ENCODE measurements at regions not wholly inside any gene's neighbourhood (a gene's known extent, or its start where the extent isn't known, plus 50 kb on each side); places are given as distances from the start of the nearest gene placed in this dataset.
A peak's percentile ranks its signal among the peaks of the same experiment; 100 is the strongest.
"Not testable (repeated sequence)": the region's sequence is repeated elsewhere in the genome, so short reads cannot be mapped to it uniquely, and the experiment has no call there.

- no peak for DNase-seq (ENCODE audit: low spot score)
These were observed 443.4 kb upstream of the CD180 start for GRCh38 chr5:67639976-67640375.

DNA sequence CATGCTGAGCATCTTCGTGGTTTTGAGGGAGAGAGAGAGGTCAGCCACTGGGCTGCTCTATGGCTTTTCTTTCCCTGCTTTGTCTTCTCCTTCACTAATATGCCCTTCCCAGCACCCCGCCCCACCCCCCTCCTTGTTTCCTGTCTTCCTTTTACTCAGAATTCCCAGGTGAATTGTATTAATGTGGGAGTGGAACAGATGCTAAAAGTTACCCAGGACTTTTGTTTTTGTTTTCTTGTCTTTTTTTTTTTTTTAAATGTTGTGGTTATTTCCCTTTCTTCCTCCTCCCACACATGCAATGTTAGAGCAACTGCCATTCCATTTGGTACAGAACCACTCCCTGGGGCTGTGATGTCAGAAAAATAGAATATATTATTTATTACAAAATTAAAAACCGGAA is 442.7 kb upstream of the CD180 start:
- DNase-seq (ENCODE audit: low spot score): no peak

DNA sequence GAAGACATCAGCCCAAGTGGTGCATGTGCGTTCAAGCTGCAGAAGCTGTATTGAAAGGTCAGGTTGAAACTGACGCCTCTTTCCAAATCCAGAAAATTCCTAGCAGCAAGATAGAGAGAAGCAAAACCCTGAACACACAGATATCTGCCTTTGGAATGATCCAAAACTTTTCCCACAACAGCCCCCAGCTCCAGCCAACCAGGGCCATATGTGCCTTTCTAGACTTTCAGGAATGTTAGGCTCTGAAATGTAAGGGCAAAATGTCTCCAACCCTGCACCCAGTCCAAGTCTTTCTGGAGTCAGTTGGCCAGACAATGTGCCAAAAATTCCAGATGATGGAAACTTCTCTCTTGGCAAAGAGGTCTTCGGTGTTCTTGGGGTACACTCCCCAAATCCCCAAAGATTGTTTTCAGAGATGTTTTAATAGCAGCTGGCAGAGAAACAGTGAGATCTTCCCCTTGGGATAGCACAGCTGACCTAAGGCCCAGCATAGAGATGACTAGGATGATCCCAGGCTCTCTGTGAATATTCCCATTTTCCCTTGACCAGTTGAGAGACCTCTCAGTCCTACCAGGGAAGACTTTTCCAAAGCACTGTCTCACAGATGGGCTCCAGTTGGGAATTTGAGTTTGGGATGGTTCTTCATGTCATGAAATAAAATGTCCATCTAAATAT is 440.4 kb upstream of the CD180 start:
- no peak for DNase-seq (ENCODE audit: low spot score)

GRCh38 chr5:67636091-67636490 is 439.5 kb upstream of the CD180 start:
- DNase-seq (ENCODE audit: low spot score): no peak

GRCh38 chr5:67627079-67627478 is 430.5 kb upstream of the CD180 start:
- not testable (repeated sequence) for DNase-seq (ENCODE audit: low spot score)

GRCh38 chr5:67623078-67623477 is 426.5 kb upstream of the CD180 start:
- no peak for DNase-seq (ENCODE audit: low spot score)

- DNase-seq (ENCODE audit: low spot score): no peak
These were observed 424.1 kb upstream of the CD180 start for GRCh38 chr5:67620424-67621397.

DNA sequence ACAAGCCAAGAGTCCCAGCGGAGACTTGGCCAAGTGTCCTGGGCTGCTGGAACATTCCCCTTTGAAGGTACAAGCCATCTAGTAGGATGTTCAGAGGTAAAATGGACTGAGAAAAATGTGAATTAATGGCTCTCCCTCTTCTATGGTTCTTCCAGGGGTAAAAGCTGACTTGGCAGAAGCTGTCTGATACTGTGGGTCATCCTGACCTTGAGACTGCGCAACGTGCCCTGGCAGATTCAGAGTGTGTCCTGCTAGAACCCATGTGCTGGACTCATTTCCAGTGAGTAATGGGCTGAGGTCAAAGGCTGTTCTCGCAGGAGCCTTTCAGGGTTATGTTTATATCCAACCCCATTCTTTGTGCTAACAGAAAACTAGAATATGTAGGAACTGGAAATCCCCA is 423.0 kb upstream of the CD180 start:
- DNase-seq (ENCODE audit: low spot score): no peak

GRCh38 chr5:67619235-67619634 is 422.6 kb upstream of the CD180 start:
- no peak for DNase-seq (ENCODE audit: low spot score)

- no peak for DNase-seq (ENCODE audit: low spot score)
These were observed 420.5 kb upstream of the CD180 start for GRCh38 chr5:67617051-67617450.

DNA sequence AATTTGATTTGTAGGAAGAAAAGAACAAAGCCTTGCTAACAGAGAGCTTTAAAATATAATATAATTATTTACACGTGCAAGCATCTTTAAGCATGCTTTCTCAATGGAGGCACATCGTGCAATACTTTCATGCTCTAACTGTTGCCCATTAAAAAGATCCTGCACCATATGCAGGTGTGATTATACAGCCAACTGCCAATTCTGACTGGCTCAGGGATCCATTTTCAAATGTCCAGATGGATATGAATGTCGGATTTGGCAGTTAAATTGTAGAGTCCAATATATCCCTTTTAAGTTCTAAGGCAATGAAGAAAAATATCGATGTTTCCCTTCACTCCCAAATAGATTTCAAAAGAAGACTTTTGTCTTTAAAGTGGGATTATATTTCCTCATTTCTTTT is 416.4 kb upstream of the CD180 start:
- no peak for DNase-seq (ENCODE audit: low spot score)

- DNase-seq (ENCODE audit: low spot score): no peak
These were observed 413.8 kb upstream of the CD180 start for GRCh38 chr5:67610186-67610912.

GRCh38 chr5:67607958-67608357 is 411.4 kb upstream of the CD180 start:
- no peak for DNase-seq (ENCODE audit: low spot score)

DNA sequence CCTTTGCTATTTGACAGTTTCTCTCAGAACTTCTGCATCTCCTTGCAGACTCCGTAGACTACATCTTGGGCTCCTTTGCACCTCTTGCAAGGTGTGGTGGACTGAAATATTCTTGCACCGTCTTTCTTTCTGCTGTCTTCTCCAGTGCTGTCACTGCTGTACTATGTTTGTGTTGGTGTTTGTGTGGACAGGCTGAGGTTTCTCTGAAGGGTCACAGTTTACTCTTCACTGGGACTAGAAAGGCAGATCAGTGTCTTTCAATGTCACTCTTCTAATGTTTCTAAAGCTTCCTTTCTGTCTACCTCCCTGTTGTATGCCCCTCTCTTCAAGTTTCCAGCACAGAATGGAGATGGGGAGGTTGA is 410.0 kb upstream of the CD180 start:
- DNase-seq (ENCODE audit: low spot score): no peak

DNA sequence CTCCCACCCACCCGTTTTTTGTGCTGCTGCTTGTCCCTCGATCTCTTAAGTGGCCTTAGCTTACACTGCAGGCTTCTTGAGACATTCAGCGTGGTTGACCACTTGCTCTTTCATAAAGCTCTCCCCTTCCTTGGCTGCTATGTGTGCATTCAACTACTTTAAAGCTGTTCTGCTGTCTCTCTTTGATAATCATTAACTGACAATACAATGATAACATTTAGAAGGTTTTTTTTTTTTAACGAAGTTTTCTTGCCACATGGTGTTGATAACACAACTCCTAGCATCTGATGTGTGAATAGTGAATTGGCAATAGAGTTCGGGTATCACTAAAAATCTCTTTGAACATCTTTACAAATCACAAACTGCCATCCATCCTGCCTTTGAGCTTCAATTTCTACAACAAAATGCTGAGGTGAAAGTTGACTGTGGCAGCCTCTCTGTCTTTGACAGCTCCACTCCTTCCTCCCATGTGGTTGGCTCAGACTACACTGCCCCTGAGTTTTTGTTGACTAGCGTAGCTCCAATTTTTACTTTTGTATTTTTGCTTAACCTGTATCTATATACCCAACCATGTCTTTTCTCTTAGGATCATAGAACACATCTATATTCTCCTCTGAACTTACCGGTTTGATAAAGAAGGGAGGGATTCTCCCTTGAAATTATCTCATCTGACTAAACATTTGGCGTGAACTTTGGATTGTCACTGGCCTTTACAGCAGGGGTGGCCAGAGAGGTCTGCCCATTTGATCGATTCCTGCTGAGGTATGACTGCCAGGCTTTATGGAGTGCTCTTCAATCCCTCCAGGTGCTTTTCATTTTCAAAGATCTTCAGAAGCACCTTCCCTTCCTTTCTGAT is 409.4 kb upstream of the CD180 start:
- no peak for DNase-seq (ENCODE audit: low spot score)

- DNase-seq (ENCODE audit: low spot score): no peak
These were observed 394.9 kb upstream of the CD180 start for GRCh38 chr5:67591491-67591890.

DNA sequence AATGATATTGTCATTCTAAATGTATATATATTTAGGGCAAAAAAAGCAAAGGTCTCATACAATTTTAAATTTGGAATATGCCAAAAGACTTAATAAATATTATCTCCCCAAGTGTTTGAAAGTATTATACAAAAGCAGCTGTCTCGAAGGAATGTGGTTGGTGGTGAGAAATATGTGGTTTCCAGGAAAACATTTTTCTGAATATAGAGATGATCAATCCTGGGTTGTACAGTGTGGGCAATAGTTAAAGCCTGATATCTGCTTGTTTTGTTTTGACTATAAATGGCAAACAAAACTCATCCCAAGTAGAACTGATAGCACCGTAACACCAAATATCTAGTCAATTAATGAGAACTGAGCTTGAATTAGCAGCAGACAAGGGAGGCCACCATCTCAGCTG is 391.8 kb upstream of the CD180 start:
- no peak for DNase-seq (ENCODE audit: low spot score)

DNA sequence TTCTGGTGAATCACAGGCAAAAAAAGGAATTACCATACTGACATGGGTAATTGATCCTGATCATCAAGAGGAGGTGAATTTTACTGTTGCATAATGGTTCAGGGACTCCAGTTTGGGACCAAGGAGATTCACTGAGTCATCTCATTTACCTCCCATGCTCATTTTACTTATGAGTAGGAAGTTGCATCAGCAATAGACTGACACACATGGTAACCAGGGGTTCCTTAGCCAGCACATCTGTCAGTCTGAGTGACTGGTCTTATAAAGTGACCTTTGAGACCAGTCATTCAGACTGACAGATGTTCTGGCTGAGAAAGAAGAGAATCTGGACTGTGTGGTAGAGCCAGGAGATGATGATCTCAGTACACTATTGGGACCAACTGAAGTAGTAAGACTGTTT is 384.6 kb upstream of the CD180 start:
- DNase-seq (ENCODE audit: low spot score): peak; percentile 66

GRCh38 chr5:67578011-67578410 is 381.4 kb upstream of the CD180 start:
- DNase-seq (ENCODE audit: low spot score): no peak

GRCh38 chr5:67577424-67577823 is 380.8 kb upstream of the CD180 start:
- peak; percentile 25 for DNase-seq (ENCODE audit: low spot score)

- no peak for DNase-seq (ENCODE audit: low spot score)
These were observed 379.5 kb upstream of the CD180 start for GRCh38 chr5:67576112-67576511.

GRCh38 chr5:67575087-67575486 is 378.5 kb upstream of the CD180 start:
- DNase-seq (ENCODE audit: low spot score): no peak

Measured in kidney tubule cell (primary cell).